HepG2 (cell line): ENCODE measurements at regions not wholly inside any gene's neighbourhood (a gene's known extent, or its start where the extent isn't known, plus 50 kb on each side); places are given as distances from the start of the nearest gene placed in this dataset.

Experiments used
- ARID4A ChIP-seq: sonication (generic); formaldehyde crosslinking; IDR thresholded peaks from 2 replicates; pipeline ENCODE4 v1.5.0; 2020; ENCODE audit warnings: mild to moderate bottlenecking, missing genetic modification reagents, borderline replicate concordance
- ATM ChIP-seq: fragments of 450-650 bp; IDR thresholded peaks from 2 replicates; pipeline ENCODE4 v1.7.1; 2017; ENCODE audit warnings: mild to moderate bottlenecking, borderline replicate concordance
- CBX1 ChIP-seq: IDR thresholded peaks from one replicate; pipeline ENCODE4 v1.6.1; 2016; ENCODE audit warnings: antibody characterized with exemption, low read depth
- CERS6 ChIP-seq: sonication (generic); formaldehyde crosslinking; IDR thresholded peaks from 2 replicates; pipeline ENCODE4 v1.5.0; 2020; ENCODE audit warnings: missing genetic modification reagents
- DMAP1 ChIP-seq: IDR thresholded peaks from 2 replicates; pipeline ENCODE4 v1.6.1; 2016
- FOXA1 ChIP-seq, 2 experiments: fragments of 450-650 bp in 1 of 2; sonication (generic) in 1 of 2; formaldehyde crosslinking in 1 of 2; IDR thresholded peaks; 2 replicates each; pipeline versions ENCODE4 v1.4.0 to v1.6.1; 2016 to 2020; ENCODE audit warnings: missing genetic modification reagents in 1 of 2
- FOXP1 ChIP-seq, 2 experiments: fragments of 450-650 bp in 1 of 2; IDR thresholded peaks; 2 replicates each; pipeline ENCODE4 v1.6.1; 2017 to 2018; ENCODE audit warnings: antibody characterized with exemption in 1 of 2
- GLI4 ChIP-seq: sonication (generic); formaldehyde crosslinking; IDR thresholded peaks from 2 replicates; pipeline ENCODE4 v1.5.1; 2020; ENCODE audit warnings: missing genetic modification reagents, mild to moderate bottlenecking, moderate library complexity, borderline replicate concordance
- HOXA3 ChIP-seq: sonication (generic); formaldehyde crosslinking; IDR thresholded peaks from 2 replicates; pipeline ENCODE4 v1.5.0; 2020; ENCODE audit warnings: missing genetic modification reagents
- IRF2 ChIP-seq: IDR thresholded peaks from 2 replicates; pipeline ENCODE4 v1.6.1; 2018; ENCODE audit warnings: missing genetic modification reagents, missing compliant biosample characterization
- KDM5A ChIP-seq: fragments of 200-600 bp; sonication (generic); IDR thresholded peaks from 2 replicates; pipeline ENCODE4 v1.7.0; 2018; ENCODE audit warnings: antibody characterized with exemption, mild to moderate bottlenecking, low read length, borderline replicate concordance
- MAX ChIP-seq: IDR thresholded peaks from 2 replicates; pipeline ENCODE4 v1.6.1; 2012; ENCODE audit warnings: inconsistent platforms
- MXD3 ChIP-seq: IDR thresholded peaks from 2 replicates; pipeline ENCODE4 v1.6.1; 2016; ENCODE audit warnings: mild to moderate bottlenecking, missing biosample characterization, missing genetic modification reagents
- NCOA2 ChIP-seq: sonication (generic); formaldehyde crosslinking; IDR thresholded peaks from 2 replicates; pipeline ENCODE4 v1.8.0; 2022; ENCODE audit warnings: inconsistent platforms
- NR2F1 ChIP-seq, 2 experiments: fragments of 450-650 bp in 1 of 2; formaldehyde crosslinking in 1 of 2; IDR thresholded peaks; 2 replicates each; pipeline versions ENCODE4 v1.5.0 to v1.6.1; 2016 to 2020; ENCODE audit warnings: mild to moderate bottlenecking in 1 of 2, missing compliant biosample characterization in 1 of 2, missing genetic modification reagents in 1 of 2, moderate library complexity in 1 of 2
- RARA ChIP-seq: IDR thresholded peaks from 2 replicates; pipeline ENCODE4 v1.6.1; 2016; ENCODE audit warnings: missing genetic modification reagents, missing compliant biosample characterization
- SOX5 ChIP-seq: IDR thresholded peaks from 2 replicates; pipeline ENCODE4 v1.6.1; 2016; ENCODE audit warnings: borderline replicate concordance
- TARDBP ChIP-seq: sonication (generic); formaldehyde crosslinking; IDR thresholded peaks from 2 replicates; pipeline ENCODE4 v1.8.0; 2022; ENCODE audit warnings: mild to moderate bottlenecking, missing genetic modification reagents
- ZGPAT ChIP-seq: IDR thresholded peaks from 2 replicates; pipeline ENCODE4 v1.6.1; 2016; ENCODE audit warnings: mild to moderate bottlenecking
- ZNF331 ChIP-seq: sonication (generic); formaldehyde crosslinking; IDR thresholded peaks from 2 replicates; pipeline ENCODE4 v1.4.0; 2020; ENCODE audit warnings: missing genetic modification reagents
- ZNF451 ChIP-seq: sonication (generic); formaldehyde crosslinking; IDR thresholded peaks from 2 replicates; pipeline ENCODE4 v1.5.0; 2020; ENCODE audit warnings: mild to moderate bottlenecking, missing genetic modification reagents
- ZSCAN5A ChIP-seq: sonication (generic); formaldehyde crosslinking; IDR thresholded peaks from 2 replicates; pipeline ENCODE4 v1.8.0; 2022; ENCODE audit warnings: mild to moderate bottlenecking, missing genetic modification reagents, borderline replicate concordance

- TF ChIP-seq ZSCAN5A (peak; percentile 24; the same call in 1 of the 2 replicates), ATM (peak; percentile 40; the same call in 1 of the 2 replicates), IRF2 (CRISPR knock-in tag) (0 out of 2 replicates have a peak, but pooled peaks have one; percentile 28), SOX5 (CRISPR knock-in tag) (peak; percentile 94), ZGPAT (0 out of 2 replicates have a peak, but pooled peaks have one; percentile 72), KDM5A (no peak), ZNF451 (CRISPR knock-in tag) (no peak), RARA (CRISPR knock-in tag) (peak; percentile 74), DMAP1 (CRISPR knock-in tag) (peak; percentile 31; the same call in 1 of the 2 replicates), FOXA1 (IDR thresholded peaks at IDR 0.05) (no peak), FOXA1 (CRISPR knock-in tag; IDR thresholded peaks at IDR 0.05) (peak; percentile 86), FOXP1 (IDR thresholded peaks at IDR 0.05) (no peak), FOXP1 (CRISPR knock-in tag; IDR thresholded peaks at IDR 0.05) (peak; percentile 36; the same call in 1 of the 2 replicates), HOXA3 (CRISPR knock-in tag) (peak; percentile 58; the same call in 1 of the 2 replicates), CBX1 (no peak), TARDBP (CRISPR knock-in tag) (peak; percentile 38; the same call in 1 of the 2 replicates), ZNF331 (CRISPR knock-in tag) (no peak), MXD3 (no peak), CERS6 (CRISPR knock-in tag) (no peak), MAX (peak; percentile 39; the same call in 1 of the 2 replicates), NCOA2 (0 out of 2 replicates have a peak, but pooled peaks have one; percentile 19), ARID4A (CRISPR knock-in tag) (peak; percentile 22; the same call in 1 of the 2 replicates), GLI4 (CRISPR knock-in tag) (no peak), NR2F1 (CRISPR knock-in tag; IDR thresholded peaks at IDR 0.05) (peak in 1 of 2 experiments; percentile 87; a peak in 2 of 4 replicates)
Observed at GRCh38 chr7:104963991-104964385, 50.0 kb upstream of the KMT2E start (continued).
